GM21619 (cell line): ENCODE measurements at regions not wholly inside any gene's neighbourhood (a gene's known extent, or its start where the extent isn't known, plus 50 kb on each side); places are given as distances from the start of the nearest gene placed in this dataset.

ENCODE experiments used
- ATAC-seq: cut with Tn5 transposase; IDR thresholded peaks from one replicate; pipeline ENCODE4 v1.9.1; 2021; ENCODE audit not compliant: unreplicated experiment

DNA sequence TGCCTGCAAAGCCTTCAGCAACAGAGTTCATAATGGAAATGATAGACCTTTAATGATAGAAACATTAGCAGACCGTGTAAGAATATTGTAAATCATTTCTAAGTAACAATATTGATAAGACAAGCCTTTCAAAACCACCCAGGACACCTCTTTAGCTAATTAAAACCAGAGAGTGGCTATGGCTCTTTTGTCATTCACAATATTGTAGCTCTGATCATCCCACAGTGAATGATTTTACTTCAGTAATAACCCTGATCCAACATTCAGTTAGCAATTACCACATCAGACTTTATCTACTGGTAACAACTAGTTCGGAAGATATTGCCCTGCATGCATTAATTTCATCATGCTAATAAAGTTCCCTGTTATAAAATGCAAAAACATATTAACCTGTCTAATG, 432.6 kb downstream of the DTWD2 start:
- no peak for ATAC-seq

DNA sequence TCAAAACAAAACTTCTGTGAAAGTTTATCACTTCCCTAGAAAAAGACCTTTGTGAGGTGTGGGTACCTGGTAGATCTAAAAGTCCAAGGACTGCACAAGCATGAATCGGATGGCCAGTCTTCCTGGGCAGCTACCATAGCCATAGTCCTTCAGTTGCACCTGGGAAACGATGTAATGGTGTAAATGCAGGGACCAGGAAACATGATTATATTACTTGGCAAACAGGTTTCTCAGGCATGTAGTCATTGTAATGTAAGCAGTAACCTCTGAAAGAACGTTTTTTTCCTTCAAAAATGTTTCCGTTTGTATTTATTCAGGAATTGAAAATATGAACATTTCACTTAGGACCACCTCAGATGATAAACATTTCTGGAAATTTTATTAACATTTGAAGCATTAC, 433.4 kb downstream of the DTWD2 start:
- ATAC-seq, result no peak

DNA sequence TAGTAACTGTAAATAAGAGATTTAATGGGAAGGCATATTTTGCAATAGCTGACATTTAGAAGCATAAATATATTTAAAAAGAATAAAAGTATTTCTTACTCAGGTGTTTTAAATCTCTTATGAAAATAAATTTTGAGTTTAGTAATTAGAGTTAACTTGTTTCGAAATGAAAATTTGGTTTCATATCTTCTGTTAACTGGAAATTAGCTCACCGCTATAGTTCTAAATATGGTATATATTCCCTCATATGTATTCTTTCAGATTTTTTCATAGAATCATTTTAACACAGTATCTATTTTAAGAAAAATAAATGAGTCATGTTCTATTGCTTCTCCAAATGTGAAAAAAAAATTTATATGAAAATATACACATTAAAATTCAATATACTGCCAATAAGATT, 434.1 kb downstream of the DTWD2 start:
- no peak for ATAC-seq

DNA sequence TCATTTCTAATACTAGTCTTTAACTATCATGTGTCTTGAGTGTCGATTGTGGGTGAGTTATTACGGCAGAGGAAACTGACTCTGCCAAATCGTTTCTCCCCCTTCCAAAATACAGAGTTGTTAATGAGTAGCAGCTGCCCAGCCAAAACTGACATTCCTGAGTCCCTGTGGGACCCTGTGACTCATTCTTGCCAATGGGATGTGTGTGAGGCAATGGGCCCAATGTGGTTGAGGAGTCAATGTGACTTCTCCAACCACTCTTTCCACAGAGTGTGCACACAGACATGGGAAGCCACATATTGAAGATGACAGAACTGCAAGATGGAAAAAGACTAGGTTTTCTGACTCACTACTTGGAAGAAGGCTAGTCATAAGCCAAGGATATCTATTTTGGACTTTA, 434.7 kb downstream of the DTWD2 start:
- ATAC-seq, result no peak

DNA sequence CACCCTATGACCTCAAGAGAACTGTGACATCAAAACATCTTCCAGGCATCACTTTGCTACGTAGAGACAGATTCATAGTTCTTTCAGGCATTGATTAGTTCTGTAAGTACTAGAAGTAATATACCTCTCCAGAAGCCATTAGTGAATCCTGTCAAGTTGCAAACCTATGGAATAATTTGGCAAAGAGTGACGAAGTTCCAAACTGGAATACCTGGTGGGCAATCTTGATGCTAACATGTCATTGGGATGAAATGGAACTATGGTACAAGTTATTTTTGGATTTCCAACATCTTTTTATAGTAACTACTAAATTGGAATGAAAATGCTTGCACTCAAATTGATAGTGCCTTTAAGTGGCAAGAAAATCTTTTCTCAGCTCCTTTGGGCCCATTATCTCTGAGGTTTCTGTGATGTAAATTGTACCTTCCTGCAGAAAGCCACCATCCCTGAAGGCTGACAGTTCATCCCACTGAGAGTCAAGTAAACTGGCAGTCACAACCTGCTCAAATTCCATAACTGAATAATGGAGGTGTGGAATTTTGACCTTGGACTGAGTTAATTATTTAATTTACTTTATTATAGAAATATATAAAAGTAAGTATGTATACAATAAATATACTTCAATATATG, 435.5 kb downstream of the DTWD2 start:
- no peak for ATAC-seq

DNA sequence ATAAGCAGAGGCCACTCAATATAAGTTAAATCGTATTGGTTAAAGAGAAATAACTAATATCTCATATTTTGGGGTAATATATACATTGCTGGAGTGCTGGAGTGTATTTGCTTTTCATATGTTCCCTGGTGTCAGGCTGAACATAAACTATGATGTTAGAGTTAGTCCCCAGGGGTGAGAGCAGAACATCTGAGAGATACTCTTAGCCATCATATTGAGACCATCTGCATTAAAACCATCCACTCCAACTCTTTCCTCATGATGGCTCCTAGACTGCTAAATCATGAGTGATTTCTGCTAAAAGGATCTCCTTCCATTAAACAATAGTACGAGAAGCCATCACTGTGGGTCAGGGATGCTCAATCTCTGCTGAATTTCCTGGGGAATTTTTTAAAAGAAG, 436.2 kb downstream of the DTWD2 start:
- no peak for ATAC-seq

DNA sequence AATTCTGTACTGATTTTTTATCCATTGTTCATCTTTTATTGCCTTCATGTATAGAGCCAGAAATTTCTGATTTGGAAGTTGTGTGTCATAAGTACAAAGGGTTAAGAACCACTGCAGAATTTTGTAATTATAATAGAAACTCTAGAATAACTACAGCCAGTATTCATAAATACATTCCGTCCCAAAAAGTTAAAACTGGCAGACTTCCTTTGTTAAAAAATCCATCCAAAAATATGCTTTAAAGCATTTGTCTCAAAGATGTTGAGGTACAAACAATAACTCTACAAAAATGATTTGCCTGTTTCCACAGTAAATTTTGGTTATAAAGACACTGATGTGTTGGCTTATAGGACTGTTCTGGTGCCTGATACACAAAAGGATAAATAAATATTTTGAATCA, 436.6 kb downstream of the DTWD2 start:
- no peak for ATAC-seq

DNA sequence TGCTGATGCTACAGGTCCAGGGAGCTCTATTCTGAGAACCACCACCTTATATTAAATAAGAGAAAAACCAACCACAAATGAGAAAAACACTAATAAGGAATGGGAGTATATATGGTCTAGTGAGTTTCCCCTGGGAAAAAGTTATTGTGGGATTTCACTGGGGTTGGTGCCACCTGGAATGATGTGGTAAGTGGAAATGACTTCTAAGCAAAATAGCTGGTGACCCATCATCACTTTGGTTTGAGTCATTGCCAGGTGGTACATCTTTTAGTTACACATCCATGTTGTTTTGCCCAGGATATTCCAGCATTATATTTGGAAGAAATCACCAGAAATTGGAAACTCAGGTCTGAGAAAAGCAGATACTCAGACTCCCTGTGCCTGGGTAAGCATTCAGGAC, 437.3 kb downstream of the DTWD2 start:
- ATAC-seq, result no peak

DNA sequence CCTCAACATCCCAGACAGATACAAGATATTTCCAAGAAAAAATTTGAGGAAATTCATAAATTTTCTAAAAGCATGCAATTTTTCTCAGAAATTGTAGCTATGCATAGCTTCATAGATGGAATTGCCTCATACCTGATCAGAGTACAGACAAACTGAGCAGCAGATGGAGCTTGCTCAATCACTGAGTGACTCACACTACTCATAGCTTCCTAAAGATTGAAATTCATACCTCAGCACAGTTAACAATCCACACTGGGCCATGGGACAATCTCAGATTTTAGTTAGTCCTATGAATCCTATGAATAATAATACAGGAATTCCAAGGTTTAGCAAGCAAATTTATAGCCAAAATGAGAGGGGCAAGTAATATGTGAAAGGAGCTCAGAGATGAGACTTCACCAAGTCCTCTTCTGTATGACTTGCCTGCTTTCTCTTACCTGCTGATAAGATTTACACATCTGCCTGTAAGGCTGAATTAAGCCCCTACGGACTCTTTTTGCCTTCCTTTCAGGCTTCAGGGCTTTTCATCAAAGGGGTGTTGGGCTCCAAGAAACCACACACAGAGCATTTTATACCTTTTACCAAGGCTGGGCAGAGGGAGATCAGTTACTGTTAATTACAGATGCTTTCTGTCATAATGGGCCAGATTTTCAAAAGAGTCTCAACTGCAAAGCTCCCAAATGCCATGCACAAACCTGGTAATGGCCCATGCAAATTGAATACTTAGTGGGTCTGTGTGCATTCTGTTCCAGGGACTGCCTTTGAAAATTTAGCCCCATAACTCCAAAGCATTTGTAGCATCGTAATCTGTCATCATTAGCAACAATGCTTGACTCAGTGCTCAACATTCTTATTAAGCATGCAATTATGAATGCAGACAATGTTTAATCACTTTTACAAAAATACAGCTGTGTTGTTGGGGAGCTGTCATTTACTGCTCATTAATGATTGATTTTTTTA, 439.3 kb downstream of the DTWD2 start:
- ATAC-seq, result no peak

DNA sequence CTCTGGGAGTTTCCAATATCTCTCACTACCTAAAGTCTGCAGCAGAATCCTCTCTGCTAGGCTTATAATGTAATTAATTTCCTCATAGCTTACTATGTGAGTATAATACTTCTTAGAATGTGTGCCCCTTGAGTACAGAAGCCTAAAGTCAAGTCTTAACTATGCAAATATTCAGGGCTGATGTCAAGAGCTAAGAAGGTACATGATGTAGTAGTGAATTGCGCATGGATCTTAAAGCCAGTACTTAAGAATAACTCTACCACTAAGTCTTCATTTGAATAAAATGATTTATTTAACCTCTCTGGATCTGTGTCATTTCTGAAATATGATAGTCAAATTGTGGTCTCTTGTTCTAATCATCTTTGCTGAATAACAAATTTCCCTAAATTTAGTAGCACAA, 442.9 kb downstream of the DTWD2 start:
- no peak for ATAC-seq

DNA sequence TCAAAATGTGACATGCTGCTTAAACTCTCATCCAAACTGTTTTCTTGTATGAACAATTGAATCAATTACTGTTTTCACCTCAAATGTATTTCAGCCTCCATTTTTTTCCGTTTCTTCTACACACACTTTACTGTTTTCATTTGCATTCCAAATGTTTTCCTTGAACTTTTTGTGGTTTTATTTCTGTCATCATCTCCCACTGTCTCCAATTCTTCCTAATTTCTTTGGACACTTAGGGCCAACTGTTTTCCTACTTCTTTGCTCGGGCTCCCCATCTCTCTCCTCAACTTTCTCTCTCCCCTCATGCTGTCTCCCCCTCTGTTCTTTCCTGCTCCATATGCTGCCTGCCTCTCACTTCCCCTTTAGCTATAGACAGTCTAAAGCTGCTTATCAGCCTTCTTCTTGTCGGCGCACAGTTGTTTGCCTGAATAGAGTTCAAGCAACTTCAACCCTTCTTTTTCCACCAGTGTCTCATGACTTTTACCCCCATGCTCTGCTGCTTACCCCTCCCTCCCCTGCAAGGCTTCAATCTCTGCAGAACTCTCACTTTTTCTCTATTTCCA, 443.4 kb downstream of the DTWD2 start:
- no peak for ATAC-seq

DNA sequence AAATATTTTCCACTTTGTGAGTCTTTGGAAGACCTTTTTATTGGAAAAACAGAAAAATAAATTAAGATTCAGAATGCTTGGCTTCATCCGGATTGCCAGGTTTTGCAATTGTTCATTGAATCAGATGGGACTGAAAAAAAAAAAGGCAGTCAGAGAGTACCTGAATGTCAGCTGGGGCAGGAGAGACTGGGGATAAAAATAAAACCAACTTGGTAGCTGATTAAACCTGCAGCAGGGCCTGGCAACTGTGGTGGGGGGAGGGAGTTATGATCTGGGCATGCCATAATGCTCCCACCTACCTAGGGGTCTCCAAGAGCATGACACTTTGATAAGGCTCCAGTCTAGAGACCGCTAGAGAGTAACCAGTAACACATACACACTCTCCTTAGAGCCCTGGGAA, 454.4 kb downstream of the DTWD2 start:
- ATAC-seq, result no peak

DNA sequence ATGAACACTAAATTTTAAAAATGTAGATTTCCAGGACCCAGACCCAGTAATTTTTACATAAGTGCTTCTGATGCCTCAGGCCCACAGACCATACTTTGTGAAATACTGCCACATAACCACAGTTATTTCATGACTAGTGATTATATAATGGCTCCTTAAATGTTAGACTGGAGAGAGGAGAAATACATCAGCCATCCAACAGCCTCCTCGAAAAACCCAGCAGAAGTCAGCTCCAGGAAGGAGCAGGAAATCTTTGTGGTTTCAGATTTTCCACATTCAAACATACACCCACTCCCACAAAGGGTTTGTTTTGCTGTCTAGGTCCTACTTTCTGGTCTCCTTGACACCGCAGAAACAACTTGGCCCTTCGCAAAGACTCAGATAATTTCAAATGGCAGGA, 455.2 kb downstream of the DTWD2 start:
- no peak for ATAC-seq

DNA sequence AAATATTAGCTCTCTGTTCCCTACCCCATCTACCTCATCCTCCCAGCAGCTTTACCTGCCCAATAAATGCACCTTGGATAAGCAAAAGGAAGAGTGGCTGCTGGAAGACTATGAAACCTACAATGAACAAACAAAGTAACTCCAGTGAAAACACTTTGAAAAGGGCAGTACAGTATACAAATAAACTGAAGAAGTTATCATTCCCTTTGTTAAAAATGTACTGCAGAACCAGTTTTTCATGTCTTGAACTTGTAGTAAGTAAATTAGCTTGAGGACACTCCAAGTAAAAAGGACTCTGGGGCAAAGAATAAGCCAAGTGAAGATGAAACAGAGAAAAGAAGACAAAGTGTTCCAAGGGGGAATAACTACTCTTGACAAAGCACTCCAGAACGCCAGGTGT, 457.1 kb downstream of the DTWD2 start:
- ATAC-seq, result no peak

DNA sequence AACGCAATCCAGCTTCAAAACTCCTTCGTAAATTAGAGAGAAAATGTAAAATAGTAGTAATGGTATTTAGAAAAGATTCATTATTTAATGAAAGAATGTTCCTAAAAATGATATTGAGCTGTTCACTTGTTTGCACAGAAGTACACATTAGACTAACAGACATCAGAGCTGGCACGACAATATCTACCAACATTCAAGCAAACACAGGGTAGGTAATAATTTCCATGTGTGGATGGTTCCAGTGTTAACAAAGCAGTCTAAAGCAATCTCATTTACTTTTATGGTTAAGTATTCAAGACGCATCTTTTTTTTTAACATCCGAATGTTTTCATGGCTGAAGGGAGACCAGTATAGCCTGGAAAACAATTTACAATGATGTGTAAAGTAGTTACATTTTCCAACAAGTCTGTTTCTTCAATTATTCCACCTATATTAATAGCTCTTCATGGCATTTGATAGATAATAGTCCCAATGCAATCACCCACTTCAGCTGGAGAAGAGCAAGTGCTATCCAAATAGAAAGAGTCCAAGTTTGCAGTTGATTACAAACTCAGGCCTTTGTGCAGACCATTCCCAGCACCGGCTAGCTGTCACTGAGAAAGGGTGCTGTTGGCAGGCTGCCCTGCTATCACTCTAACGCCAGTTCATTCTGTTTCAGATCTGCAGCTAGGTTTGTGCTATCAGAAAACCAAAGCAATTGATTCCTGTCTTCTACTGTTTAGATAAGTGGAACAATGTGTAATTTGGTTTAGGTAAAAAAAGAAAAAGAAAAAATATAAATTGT, 458.8 kb downstream of the DTWD2 start:
- no peak for ATAC-seq

DNA sequence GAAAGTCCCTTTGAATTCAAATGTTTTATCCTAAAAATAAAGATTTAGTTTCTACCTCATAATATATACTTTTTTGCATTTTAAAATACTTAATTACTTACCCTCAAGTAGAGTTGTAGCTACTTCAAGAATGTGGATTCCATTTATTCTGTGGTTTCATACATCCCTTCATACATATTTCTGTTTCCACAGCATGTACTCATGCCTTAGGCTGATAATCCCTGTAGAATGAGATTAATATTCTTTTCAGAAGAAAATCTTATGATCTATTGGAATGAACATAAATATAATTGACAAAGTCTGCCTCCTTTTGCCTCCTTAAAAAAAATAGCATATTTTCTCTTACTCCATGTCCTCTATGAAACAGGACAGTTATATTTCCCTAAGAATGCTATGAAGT, 465.7 kb downstream of the DTWD2 start:
- ATAC-seq, result no peak

DNA sequence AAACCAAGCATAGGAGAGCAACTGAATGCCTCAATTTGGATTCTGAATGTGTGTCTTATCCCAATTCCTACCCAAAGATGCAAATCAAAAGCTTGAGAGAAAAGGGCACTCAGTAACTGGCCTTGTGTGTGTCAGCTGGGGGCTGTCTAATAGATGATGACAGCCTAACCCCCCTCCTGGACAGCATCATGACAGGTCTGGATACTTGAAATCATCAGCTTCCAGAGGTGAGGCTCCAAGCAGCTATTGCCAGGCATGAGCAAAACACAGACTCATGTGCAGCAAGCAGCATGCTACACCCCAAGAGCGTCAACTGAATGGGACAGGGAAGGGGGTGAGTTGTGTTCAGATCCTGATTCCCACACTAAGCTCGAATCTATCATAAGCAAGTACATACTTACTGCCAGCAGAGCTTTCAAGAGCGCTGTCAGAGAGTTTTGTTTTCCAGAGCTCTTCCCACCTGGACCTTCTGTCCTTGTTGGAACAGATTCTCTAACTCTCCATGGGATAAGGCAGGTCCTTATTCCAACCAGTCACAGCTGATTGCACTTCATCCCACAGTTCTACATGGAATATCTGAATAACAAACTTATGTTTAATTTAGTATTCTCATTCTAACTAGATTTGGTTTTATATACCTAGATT, 467.5 kb downstream of the DTWD2 start:
- ATAC-seq, result no peak

DNA sequence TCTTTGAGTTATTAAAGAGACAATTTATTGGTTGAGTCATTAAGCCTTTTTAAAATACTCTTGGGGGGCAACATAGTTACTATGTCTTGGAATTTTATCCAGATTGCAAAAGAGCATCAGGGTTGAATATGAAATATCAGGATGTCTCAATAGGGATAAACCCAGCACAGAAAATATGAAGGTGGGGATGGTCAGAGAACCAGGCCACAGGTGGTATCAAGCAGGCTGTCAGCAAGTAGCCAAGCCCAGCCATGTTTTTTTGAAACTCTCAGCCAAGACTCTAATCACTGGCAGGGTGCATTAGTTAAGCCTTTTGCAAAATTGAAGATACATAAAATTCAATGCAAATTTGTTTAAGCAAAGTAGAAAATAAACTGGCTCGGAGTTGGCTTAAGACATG, 468.9 kb downstream of the DTWD2 start:
- no peak for ATAC-seq

DNA sequence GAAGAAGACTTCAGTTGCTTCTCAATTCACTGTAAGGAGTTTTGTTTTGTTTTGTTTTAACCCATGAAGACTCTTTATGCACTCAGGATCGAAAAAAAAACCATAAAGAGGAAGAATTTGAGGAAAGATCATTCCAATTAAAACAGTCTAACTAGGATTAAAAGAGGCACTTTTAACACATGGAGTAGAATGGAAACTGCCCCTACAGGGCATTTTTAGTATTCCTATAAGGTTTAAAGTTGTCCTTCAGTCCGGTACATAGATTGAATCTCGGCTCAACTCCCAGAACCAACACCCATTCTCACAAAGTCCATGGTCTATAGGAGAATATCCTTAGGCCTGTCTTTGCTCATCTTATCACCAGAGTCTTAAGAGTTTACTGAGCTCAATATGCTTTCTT, 469.6 kb downstream of the DTWD2 start:
- no peak for ATAC-seq

DNA sequence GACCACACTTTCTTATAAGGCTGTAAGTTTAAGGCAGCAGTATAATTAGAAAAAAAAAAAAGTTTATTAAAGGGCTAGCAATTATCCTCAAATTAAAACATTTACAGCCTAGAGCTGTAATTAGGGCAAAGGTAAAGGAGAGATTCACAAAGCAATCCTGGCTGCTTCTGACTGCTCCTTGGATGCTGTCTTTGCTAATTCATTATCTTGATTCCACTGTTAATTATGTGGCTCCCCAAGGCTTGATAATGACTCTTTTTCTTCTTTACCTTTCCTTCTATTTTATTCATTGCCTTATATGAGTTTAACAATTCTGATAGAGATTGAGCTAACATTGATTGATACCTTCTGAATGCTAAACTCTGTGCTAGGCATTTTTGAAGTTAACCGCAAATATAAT, 476.5 kb downstream of the DTWD2 start:
- no peak for ATAC-seq
